Heart right ventricle (tissue), 16 donors: ENCODE measurements at regions not wholly inside any gene's neighbourhood (a gene's known extent, or its start where the extent isn't known, plus 50 kb on each side); places are given as distances from the start of the nearest gene placed in this dataset.
"Not testable (repeated sequence)": the region's sequence is repeated elsewhere in the genome, so short reads cannot be mapped to it uniquely, and the experiment has no call there.

Source experiments
- ATAC-seq, 8 donors: fragments of 200-7000 bp; cut with Tn5 transposase; one replicate each; pipeline ENCODE4 v1.9.1; 2020; ENCODE audit warnings: mild to moderate bottlenecking in 8 of 8, moderate library complexity in 8 of 8, moderate number of reproducible peaks in 1 of 8
- DNase-seq, 2 donors: peaks; one replicate each; pipeline ENCODE4 v3.0.0-alpha.2; 2020
- H3K27ac ChIP-seq, 10 donors: fragments of 200-600 bp; sonication (generic) in 2 of 10; one replicate each; pipeline versions ENCODE4 v1.5.0 to v1.8.0; 2020 to 2022; ENCODE audit warnings: mild to moderate bottlenecking in 3 of 10
- H3K27me3 ChIP-seq, 7 donors: fragments of 200-600 bp; one replicate each; pipeline ENCODE4 v1.8.0; 2021 to 2022; ENCODE audit warnings: mild to moderate bottlenecking in 2 of 7
- H3K36me3 ChIP-seq, 9 donors: fragments of 200-600 bp; sonication (generic) in 1 of 9; one replicate each; pipeline versions ENCODE4 v1.5.0 to v1.8.0; 2020 to 2022; ENCODE audit warnings: mild to moderate bottlenecking in 2 of 9
- H3K4me1 ChIP-seq, 9 donors: fragments of 200-600 bp; sonication (generic) in 1 of 9; one replicate each; pipeline versions ENCODE4 v1.5.0 to v1.8.0; 2020 to 2022; ENCODE audit warnings: mild to moderate bottlenecking in 4 of 9
- H3K4me3 ChIP-seq, 10 donors: fragments of 200-600 bp; sonication (generic) in 2 of 10; one replicate each; pipeline versions ENCODE4 v1.5.0 to v1.8.0; 2020 to 2022; ENCODE audit warnings: mild to moderate bottlenecking in 7 of 10, moderate library complexity in 2 of 10
- H3K9me3 ChIP-seq, 11 donors: fragments of 200-600 bp in 10 of 11; sonication (generic) in 2 of 11; one replicate each; pipeline versions ENCODE4 v1.5.0 to v1.8.0; 2013 to 2022; ENCODE audit warnings: mild to moderate bottlenecking in 2 of 11, control low read depth in 1 of 11, moderate library complexity in 1 of 11
- WGBS, 2 donors: extraction: QIAGEN DNeasy Blood & Tissue Kit; methylation state at CpG; one replicate each; pipeline ENCODE4 v1.1.7; 2013; ENCODE audit warnings: inconsistent platforms in 1 of 2; 5-methylcytosine and 5-hydroxymethylcytosine counted together
- intact Hi-C, 10 donors: fragments of 100-400 bp; cut with DNase I; formaldehyde crosslinking; loops; one replicate each; pipeline versions ENCODE4 v1.11.1 to v1.14.2; 2022
- TF ChIP-seq, protein P1 (sequence below), 9 donors: fragments of 200-600 bp; sonication (generic) in 2 of 9; IDR thresholded peaks; one replicate each; pipeline versions ENCODE4 v1.5.0 to v1.8.0; 2021 to 2022; ENCODE audit warnings: antibody characterized with exemption in 9 of 9, mild to moderate bottlenecking in 5 of 9, moderate library complexity in 1 of 9
- donor health status: Arrhythmogenic right ventricular cardiomyopathy.
- donor health status: ischemic (EF 13 %, LVEDD 7.1; RV severe dilation, severe dysfunction).
- donor health status: healthy with polysubstance abuse.
- donor health status: DM: no; HTN: yes; CAD: no.
- donor health status: DM: no; HTN: no; CAD: no.
- donor health status: ischemic (EF 25% LVEDD 6.9; RV normal size, moderate dysfunction).
- donor health status: ischemic (EF 25% LVEDD 5.7; RV mildly dilated, moderate dysfunction).
- donor health status: healthy.
- donor health status: DM: yes; HTN: yes; CAD: no.
- donor health status: Ischemic cardiomyopathy.
- donor health status: ischemic (EF 35%, LVEDD 5.7; RV mildly dilated, moderate dysfunction).
- donor health status: nonischemic (EF 11% LVEDD 7.7; RV severe dilation, severe dysfunction).
- donor health status: DM: yes; HTN: yes; CAD: no.
- donor health status: PGD.
- donor health status: ischemic (EF 29% LVEDD 5.4; RV normal size, mild dysfunction).
- donor health status: nonischemic (EF 23%, LVEDD 6.1; RV moderate dilation, normal function).

DNA sequence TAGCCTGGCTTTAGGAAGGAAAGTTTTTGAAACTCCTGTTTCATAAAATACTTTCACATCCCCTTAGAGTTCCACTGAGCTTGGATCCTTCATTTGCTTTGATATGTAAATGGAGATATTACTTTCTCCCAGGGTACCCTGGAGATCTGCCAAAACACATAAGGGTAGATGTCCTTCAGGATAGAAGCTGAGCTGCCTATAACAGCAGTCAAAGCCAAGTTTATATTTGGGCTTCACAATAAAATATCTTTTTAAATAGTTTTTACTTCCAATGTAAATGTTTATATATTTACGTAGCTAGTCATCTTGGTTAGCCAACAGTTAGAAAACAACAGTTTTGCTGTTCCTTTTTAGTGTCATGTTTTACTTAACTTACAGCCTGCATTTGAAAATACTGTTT, 742.3 kb upstream of the POU3F4 start:
- no peak for ATAC-seq
- no peak overlapping the region for H3K27ac ChIP-seq
- H3K4me1 ChIP-seq = no peaks in the 10 kb centered on the region
- no peaks in the 10 kb centered on the region for H3K36me3 ChIP-seq
- H3K27me3 ChIP-seq = no peaks in the 10 kb centered on the region
- TF ChIP-seq, protein P1, sequence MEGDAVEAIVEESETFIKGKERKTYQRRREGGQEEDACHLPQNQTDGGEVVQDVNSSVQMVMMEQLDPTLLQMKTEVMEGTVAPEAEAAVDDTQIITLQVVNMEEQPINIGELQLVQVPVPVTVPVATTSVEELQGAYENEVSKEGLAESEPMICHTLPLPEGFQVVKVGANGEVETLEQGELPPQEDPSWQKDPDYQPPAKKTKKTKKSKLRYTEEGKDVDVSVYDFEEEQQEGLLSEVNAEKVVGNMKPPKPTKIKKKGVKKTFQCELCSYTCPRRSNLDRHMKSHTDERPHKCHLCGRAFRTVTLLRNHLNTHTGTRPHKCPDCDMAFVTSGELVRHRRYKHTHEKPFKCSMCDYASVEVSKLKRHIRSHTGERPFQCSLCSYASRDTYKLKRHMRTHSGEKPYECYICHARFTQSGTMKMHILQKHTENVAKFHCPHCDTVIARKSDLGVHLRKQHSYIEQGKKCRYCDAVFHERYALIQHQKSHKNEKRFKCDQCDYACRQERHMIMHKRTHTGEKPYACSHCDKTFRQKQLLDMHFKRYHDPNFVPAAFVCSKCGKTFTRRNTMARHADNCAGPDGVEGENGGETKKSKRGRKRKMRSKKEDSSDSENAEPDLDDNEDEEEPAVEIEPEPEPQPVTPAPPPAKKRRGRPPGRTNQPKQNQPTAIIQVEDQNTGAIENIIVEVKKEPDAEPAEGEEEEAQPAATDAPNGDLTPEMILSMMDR (IDR thresholded peaks at IDR 0.05) = no peak
- peaks cover 0 to 21% (median 0%) of the 10 kb centered on the region in 11 donors for H3K9me3 ChIP-seq
- intact Hi-C loops = no loop called here
- H3K4me3 ChIP-seq = no peak overlapping the region
- no peak for DNase-seq
- 85 to 88% methylated on average over 1 of the region's 1 CpG for WGBS, 2 donors

DNA sequence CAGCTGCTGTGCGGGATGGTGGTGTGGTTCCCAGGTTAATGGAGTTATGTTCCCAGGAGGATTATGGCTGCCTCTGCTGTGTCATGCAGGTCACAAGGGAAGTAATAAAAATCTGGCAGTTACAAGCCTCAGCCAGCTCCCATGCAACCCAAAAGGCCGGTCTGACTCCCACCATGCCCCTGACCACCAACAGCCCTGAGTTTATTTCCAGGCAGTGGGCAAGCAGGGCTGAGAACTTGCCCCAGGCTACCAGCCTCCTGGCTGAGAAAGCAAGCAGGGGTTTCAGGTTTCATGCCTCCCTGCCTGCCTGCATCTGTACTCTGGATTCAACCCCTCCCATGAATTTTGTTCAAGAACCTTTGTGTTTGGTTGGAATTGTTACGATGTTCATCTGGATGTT, 732.7 kb upstream of the POU3F4 start:
- 56 to 59% methylated on average over 3 of the region's 3 CpGs for WGBS, 2 donors
- H3K27me3 ChIP-seq = no peaks in the 10 kb centered on the region
- intact Hi-C loops = no loop called here
- H3K4me1 ChIP-seq = no peaks in the 10 kb centered on the region
- TF ChIP-seq, protein P1 (IDR thresholded peaks at IDR 0.05) = no peak
- ATAC-seq (no peak), DNase-seq (no peak)
- H3K9me3 ChIP-seq = peaks cover 0 to 27% (median 0%) of the 10 kb centered on the region in 11 donors
- H3K27ac ChIP-seq = no peak overlapping the region
- no peaks in the 10 kb centered on the region for H3K36me3 ChIP-seq
- no peak overlapping the region for H3K4me3 ChIP-seq

DNA sequence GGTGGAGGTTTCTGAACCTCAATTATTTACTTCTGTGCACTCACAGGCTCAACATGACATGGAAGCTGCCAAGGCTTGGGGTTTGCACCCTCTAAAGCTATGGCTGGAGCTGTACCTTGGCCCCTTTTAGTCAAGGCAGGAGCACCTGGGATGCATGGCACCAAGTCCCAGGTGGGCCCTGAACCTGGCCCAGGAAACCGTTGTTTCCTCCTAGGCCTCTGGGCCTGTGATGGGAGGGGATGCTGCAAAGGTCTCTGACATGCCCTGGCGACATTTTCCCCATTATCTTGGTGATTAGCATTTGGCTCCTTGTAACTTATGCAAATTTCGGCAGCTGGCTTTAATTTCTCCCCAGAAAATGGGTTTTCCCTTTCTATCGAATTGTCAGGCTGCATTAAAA, 726.1 kb upstream of the POU3F4 start:
- intact Hi-C loops = no loop called here
- WGBS, 2 donors = 58 to 64% methylated on average over 4 of the region's 4 CpGs

DNA sequence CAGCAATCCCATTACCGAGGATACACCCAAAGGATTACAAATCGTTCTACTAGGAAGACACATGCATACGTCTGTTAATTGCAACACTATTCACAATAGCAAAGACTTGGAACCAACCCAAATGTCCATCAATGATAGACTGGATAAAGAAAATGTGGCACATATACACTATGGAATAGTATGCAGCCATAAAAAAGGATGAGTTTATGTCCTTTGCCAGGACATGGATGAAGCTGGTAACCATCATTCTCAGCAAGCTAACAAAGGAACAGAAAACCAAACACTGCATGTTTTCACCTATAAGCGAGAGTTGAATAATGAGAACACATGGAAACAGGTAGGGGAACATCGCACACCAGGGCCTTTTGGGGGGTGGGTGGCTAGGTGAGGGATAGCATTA, 695.2 kb upstream of the POU3F4 start:
- H3K4me3 ChIP-seq, H3K27ac ChIP-seq, H3K27me3 ChIP-seq, H3K36me3 ChIP-seq, ATAC-seq, H3K4me1 ChIP-seq, intact Hi-C loops, DNase-seq: not testable (repeated sequence)
- peaks cover 0 to 19% (median 0%) of the 10 kb centered on the region in 11 donors for H3K9me3 ChIP-seq
- WGBS, 2 donors = 89 to 92% methylated on average over 5 of the region's 5 CpGs

More for the DNA sequence above, 726.1 kb upstream of the POU3F4 start:
- no peak for ATAC-seq
- H3K9me3 ChIP-seq = peaks cover 0 to 19% (median 0%) of the 10 kb centered on the region in 11 donors
- no peaks in the 10 kb centered on the region for H3K27me3 ChIP-seq
- no peak overlapping the region for H3K4me3 ChIP-seq
- DNase-seq = no peak
- no peak overlapping the region for H3K27ac ChIP-seq
- no peaks in the 10 kb centered on the region for H3K4me1 ChIP-seq
- H3K36me3 ChIP-seq = no peaks in the 10 kb centered on the region
- TF ChIP-seq, protein P1 (IDR thresholded peaks at IDR 0.05) = no peak

GRCh38 chrX:82813671-82814078, 694.4 kb upstream of the POU3F4 start:
- 46 to 53% methylated on average over 1 of the region's 1 CpG for WGBS, 2 donors
- intact Hi-C loops = no loop called here
- no peaks in the 10 kb centered on the region for H3K4me1 ChIP-seq
- no peaks in the 10 kb centered on the region for H3K27me3 ChIP-seq
- H3K27ac ChIP-seq = no peak overlapping the region
- H3K4me3 ChIP-seq = no peak overlapping the region
- DNase-seq = no peak
- H3K36me3 ChIP-seq = no peaks in the 10 kb centered on the region
- no peak for ATAC-seq
- TF ChIP-seq, protein P1 (IDR thresholded peaks at IDR 0.05) = no peak
- peaks cover 0 to 19% (median 0%) of the 10 kb centered on the region in 11 donors for H3K9me3 ChIP-seq
